ENCODE measurements at regions not wholly inside any gene's neighbourhood (a gene's known extent, or its start where the extent isn't known, plus 50 kb on each side); places are given as distances from the start of the nearest gene placed in this dataset.
"Not testable (repeated sequence)": the region's sequence is repeated elsewhere in the genome, so short reads cannot be mapped to it uniquely, and the experiment has no call there.

GRCh38 chr20:26250249-26251114 is 553.8 kb upstream of the ZNF337 start:
- not testable (repeated sequence) for H3K9me2 ChIP-seq (replicated peaks; ENCODE audit: low read depth, low read length); H3K9ac ChIP-seq (ENCODE audit: low read depth, low read length, poor library complexity, severe bottlenecking); H3K36me3 ChIP-seq (ENCODE audit: insufficient read depth, low read length); H3K79me2 ChIP-seq (ENCODE audit: insufficient read depth, low read length); H3K4me3 ChIP-seq (ENCODE audit: low read length, poor library complexity, severe bottlenecking); H3K4me2 ChIP-seq (ENCODE audit: low read depth, low read length, poor library complexity, severe bottlenecking); H4K20me1 ChIP-seq (ENCODE audit: insufficient read depth, low read length, poor library complexity, severe bottlenecking); H3K9me3 ChIP-seq (ENCODE audit: insufficient read depth, low read depth, low read length); H3K27me3 ChIP-seq (ENCODE audit: insufficient read depth, low read length, poor library complexity, severe bottlenecking); H3F3A ChIP-seq (ENCODE audit: low read depth); H2AFZ ChIP-seq (ENCODE audit: low read length); H3K4me1 ChIP-seq (ENCODE audit: insufficient read depth, low read length, poor library complexity, severe bottlenecking)

GRCh38 chr20:26243731-26244130 is 547.1 kb upstream of the ZNF337 start:
- no peak overlapping the region for H3K9ac ChIP-seq (ENCODE audit: low read depth, low read length, poor library complexity, severe bottlenecking)
- no peak overlapping the region for H2AFZ ChIP-seq (ENCODE audit: low read length)
- no peaks in the 10 kb centered on the region for H3K36me3 ChIP-seq (ENCODE audit: insufficient read depth, low read length)
- no peak overlapping the region for H3K4me2 ChIP-seq (ENCODE audit: low read depth, low read length, poor library complexity, severe bottlenecking)
- H3K4me3 ChIP-seq (ENCODE audit: low read length, poor library complexity, severe bottlenecking) = no peak overlapping the region
- H3F3A ChIP-seq (ENCODE audit: low read depth) = no peaks in the 10 kb centered on the region
- no peaks in the 10 kb centered on the region for H3K4me1 ChIP-seq (ENCODE audit: insufficient read depth, low read length, poor library complexity, severe bottlenecking)
- no peaks in the 10 kb centered on the region for H4K20me1 ChIP-seq (ENCODE audit: insufficient read depth, low read length, poor library complexity, severe bottlenecking)
- H3K9me3 ChIP-seq (ENCODE audit: insufficient read depth, low read depth, low read length) = no peaks in the 10 kb centered on the region
- no peaks in the 10 kb centered on the region for H3K79me2 ChIP-seq (ENCODE audit: insufficient read depth, low read length)
- no peaks in the 10 kb centered on the region for H3K9me2 ChIP-seq (replicated peaks; ENCODE audit: low read depth, low read length)
- H3K27me3 ChIP-seq (ENCODE audit: insufficient read depth, low read length, poor library complexity, severe bottlenecking) = no peaks in the 10 kb centered on the region
- no peak for TF ChIP-seq CTCF (conservative IDR thresholded peaks at IDR 0.05; ENCODE audit: low read length)

GRCh38 chr20:26220609-26221008 is 524.0 kb upstream of the ZNF337 start:
- not testable (repeated sequence) for H4K20me1 ChIP-seq (ENCODE audit: insufficient read depth, low read length, poor library complexity, severe bottlenecking); H3K36me3 ChIP-seq (ENCODE audit: insufficient read depth, low read length); H3K4me1 ChIP-seq (ENCODE audit: insufficient read depth, low read length, poor library complexity, severe bottlenecking); H3K9me3 ChIP-seq (ENCODE audit: insufficient read depth, low read depth, low read length); H3K9me2 ChIP-seq (replicated peaks; ENCODE audit: low read depth, low read length); H3K4me3 ChIP-seq (ENCODE audit: low read length, poor library complexity, severe bottlenecking); H3K27me3 ChIP-seq (ENCODE audit: insufficient read depth, low read length, poor library complexity, severe bottlenecking); H2AFZ ChIP-seq (ENCODE audit: low read length); H3K9ac ChIP-seq (ENCODE audit: low read depth, low read length, poor library complexity, severe bottlenecking); H3F3A ChIP-seq (ENCODE audit: low read depth); H3K4me2 ChIP-seq (ENCODE audit: low read depth, low read length, poor library complexity, severe bottlenecking); H3K79me2 ChIP-seq (ENCODE audit: insufficient read depth, low read length)

- H3F3A ChIP-seq (ENCODE audit: low read depth); H4K20me1 ChIP-seq (ENCODE audit: insufficient read depth, low read length, poor library complexity, severe bottlenecking); H3K4me2 ChIP-seq (ENCODE audit: low read depth, low read length, poor library complexity, severe bottlenecking): not testable (repeated sequence)
Observed at GRCh38 chr20:26219546-26219945, 522.9 kb upstream of the ZNF337 start.

More at GRCh38 chr20:26219546-26219945, 522.9 kb upstream of the ZNF337 start:
- not testable (repeated sequence) for H3K4me3 ChIP-seq (ENCODE audit: low read length, poor library complexity, severe bottlenecking); H3K27me3 ChIP-seq (ENCODE audit: insufficient read depth, low read length, poor library complexity, severe bottlenecking); H3K9me2 ChIP-seq (replicated peaks; ENCODE audit: low read depth, low read length); H3K36me3 ChIP-seq (ENCODE audit: insufficient read depth, low read length); H3K9ac ChIP-seq (ENCODE audit: low read depth, low read length, poor library complexity, severe bottlenecking); H3K9me3 ChIP-seq (ENCODE audit: insufficient read depth, low read depth, low read length); H3K4me1 ChIP-seq (ENCODE audit: insufficient read depth, low read length, poor library complexity, severe bottlenecking); H3K79me2 ChIP-seq (ENCODE audit: insufficient read depth, low read length); H2AFZ ChIP-seq (ENCODE audit: low read length)

All from Loucy (cell line).